GM19023 (cell line): ENCODE measurements at regions not wholly inside any gene's neighbourhood (a gene's known extent, or its start where the extent isn't known, plus 50 kb on each side); places are given as distances from the start of the nearest gene placed in this dataset.

Experiments
- ATAC-seq: cut with Tn5 transposase; IDR thresholded peaks from one replicate; pipeline ENCODE4 v1.9.1; 2021; ENCODE audit warnings: mild to moderate bottlenecking, moderate library complexity; ENCODE audit not compliant: unreplicated experiment

DNA sequence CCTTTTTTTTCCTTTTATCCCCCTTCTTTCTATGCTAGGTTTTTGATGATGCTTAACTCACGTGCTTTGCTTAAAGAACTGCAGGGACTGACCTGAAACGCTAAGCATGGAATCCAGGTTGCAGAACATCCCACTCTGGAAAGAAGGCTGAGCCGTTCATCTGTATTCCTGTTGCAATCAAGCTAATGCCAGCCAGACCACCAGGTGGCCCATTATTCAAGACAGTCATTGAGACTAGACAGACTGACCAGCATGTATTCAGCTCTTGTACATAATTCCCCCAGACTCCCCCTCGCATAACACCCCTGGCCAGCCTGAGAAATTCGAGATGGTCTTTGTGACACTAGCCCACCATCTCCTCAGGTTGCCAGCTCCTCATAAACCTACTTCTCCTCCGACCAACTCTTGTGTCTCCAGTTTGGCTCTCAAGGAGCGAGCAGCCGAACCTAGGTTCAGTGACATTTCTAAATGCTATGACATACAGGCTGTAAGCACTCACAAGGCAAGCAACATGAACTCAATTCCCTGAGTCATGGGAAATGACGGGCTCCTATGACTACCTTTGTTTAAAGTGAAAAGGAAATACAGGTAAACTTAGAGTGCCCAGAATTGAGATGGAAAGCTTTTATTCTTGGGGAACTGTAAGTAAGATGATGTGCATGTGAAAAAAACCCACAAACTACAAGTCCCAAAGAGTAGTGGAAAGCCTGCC is 309.3 kb upstream of the CDYL start:
- no peak for ATAC-seq

DNA sequence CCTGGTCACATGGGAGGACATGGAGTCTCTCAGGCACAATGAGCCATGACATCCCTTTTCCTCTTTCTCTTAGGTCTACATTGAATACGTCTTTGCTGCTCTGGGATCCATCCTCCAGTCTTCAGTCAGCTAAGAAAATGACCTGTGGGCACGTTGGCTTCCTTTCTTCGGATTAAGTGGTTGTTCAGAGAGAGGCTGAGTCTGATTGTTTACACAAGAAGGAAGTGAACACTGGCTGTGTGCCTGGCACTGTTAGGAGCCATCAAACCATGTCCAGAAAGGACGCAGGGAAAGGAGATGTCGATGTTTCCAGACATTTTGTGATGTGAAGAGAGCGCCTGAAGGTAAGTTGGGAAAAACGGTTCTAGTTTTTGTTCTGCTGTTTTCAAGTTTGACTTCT is 309.9 kb upstream of the CDYL start:
- no peak for ATAC-seq

DNA sequence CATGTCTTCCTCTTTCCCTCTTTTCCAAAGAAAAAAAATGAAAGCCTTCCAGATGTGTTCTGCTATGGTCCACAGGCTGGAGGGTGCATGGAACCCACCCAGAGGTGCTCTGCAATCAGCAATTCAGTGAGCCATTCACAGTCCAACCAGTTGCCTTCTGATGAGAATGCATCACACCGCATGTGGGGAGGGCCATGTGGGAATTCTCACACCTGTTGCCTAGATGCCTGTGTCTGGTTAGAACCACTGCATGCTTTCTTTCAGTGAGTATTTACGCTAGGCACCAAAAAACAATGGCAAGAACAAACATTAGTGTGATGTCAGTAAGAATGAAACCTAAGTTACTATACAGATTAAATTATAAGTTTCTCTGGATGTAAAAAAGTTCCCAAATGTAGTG is 311.6 kb upstream of the CDYL start:
- no peak for ATAC-seq

DNA sequence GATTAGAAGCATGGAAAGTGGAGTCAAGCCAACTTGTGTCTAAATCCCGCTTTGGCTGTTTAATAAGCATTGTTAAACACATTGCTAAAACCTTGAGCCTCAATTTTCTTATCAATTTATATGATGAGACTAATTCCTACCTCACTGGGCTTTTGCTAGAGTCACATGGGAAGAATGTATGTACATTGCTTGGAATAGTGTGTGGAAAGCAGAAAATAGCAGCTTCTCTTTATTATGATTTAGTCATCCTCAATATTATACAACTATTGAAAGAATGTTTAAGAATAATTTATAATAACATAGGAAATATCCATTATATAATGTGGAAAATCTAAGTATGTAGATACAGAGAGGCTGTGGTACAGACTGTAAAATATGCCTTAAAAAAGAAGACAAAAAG is 313.0 kb upstream of the CDYL start:
- no peak for ATAC-seq

DNA sequence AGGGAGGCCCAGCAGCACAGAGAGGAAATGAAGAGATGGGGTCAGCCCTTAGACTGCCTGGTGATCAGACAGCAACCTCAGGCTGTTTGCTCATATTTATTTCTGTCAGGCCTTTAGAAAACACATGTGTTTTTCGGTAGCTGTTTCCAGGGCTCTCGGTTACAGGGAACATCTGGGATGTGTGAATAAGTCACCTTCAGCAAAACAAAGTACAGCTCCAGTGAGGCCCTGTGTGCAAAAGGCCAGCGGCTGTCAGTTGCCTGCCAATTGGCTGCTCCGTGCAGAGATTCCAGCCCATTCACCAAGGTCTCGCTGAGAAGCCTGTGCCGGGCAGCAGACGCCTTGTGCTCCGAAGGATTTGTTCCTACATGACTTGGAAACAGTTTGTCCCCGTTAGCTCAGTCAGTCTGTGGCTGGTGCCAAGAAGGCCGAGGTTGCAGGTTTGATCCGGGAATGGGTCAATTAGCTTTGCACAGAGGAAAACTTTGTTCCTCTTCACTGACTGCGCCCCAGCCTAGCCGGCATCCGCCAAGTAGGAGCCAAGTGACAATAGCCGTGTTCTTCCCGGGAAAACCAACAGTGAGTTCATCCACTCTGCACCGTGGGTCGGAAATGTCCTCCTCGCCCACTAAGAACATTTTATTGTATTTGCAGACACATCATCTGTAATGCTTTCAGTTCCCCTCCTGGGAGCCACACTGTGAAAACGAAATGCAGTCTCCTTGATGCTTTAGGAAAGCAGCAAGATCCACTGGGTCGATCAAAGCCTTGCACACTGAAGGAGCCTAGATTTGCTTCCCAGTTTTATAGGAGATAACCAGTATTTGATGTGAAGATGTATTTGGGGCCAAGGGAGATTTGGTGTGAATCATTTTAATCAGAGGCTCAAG is 315.4 kb upstream of the CDYL start:
- no peak for ATAC-seq

DNA sequence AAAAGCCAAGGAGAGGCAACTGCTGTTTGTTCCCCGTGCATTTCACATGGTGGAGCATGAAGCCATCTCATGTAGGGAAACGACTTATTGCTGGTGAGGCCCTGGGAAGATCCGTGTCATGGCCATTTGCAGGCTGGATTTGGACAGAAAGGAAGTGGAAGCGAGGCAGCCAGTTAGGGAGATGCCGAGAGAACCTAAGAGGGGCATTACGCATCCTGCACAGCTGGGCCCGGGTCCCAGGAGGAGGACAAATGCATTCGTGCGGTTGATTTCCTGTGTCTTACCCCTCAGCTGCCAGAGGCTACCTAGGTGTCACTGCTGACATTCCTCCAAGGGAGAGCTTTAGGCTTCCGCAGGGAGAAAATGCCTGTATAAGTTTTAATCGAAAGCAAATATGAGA is 316.2 kb upstream of the CDYL start:
- ATAC-seq: no peak

DNA sequence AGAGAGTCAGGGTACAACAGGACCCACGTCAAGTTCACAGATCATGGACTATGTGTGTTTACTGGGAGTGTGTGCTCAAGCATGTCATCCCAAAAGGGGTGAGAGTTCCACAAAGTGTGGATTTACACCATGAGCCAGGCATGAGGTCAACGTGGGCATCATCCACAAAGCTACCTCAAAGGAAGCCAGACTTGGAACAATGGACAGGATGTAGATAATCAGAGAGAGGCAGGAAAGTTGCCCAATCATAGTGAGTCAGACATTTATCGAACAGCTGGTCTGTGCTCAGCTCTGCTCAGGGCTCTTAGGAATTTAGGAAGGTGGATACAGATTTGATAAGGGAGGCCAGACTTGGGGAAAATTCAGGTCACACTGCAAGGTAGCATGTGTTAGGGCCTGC is 317.2 kb upstream of the CDYL start:
- no peak for ATAC-seq

DNA sequence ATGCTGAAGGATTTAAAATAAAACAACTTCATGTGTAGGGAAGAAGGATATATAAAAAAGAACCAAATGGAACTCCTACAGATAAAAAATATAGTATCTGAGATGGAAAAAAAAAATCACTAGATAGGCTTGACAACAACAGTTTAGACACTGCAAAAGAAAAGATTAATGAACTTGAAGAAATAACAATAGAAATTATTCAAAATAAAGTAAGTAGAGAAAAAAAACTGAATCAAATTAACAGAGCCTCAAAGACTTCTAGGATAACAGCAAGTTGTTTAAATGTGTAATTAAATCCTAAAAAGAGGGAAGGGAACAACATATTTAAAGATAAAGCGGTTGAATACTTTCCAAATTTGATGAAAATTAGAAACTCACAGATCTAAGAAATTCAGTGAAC is 316.3 kb upstream of the ECI2 start:
- ATAC-seq: no peak

DNA sequence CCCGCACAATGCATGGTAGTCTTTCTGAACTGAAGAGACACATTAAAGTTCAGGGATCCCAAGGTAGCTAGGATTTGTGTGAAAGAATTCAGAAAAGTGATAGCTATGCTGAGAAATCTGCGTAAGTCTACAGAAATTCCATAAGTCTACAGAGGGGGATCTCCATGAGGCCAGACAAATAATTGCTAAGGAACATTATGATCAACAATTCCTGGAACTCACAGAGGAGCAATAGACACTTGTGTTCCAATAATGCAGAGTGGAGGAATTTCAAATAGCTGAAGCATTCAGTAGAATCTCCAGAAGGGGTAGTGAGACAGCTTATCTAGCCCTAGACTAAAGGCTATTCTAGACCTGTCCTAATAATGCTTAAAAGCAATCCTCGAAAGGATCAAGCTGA is 315.7 kb upstream of the ECI2 start:
- no peak for ATAC-seq

DNA sequence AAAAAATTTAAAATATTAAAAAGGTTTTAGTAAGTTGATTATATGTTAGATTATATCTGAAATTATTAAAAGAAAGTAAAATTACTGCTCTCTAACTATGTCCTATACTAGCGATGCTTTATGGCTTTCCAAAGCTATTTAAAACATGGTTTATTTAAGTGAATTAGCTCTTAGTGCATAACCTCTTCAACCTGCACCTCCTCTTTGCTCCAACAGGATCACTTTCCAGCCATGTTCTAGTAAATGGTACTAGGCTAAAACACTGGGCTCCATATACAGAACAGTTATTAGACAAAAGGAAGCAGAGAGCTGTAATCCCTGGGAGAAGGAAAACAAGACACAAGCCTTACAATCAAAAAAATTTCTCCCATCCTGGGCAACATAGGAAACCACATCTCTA is 314.9 kb upstream of the ECI2 start:
- ATAC-seq: no peak

DNA sequence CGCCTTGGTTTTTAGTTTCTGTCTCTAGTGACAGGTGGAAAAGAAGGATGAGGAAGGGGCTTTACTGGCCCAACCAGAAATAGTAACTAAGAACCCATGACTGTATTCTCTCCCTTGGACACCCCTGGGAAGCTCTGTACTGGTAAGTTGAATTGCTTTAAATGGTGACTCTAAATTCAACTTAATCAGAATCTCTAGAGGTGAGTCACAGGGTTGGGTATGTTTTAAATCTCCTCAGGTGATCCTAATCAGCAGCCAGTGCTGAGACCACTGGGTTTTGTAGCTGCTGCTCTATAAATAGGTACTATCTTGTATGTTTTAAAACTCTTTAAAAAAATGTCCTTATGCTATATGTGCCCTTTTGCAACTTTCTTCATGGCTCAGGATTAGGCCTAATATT is 314.0 kb upstream of the ECI2 start:
- no peak for ATAC-seq

DNA sequence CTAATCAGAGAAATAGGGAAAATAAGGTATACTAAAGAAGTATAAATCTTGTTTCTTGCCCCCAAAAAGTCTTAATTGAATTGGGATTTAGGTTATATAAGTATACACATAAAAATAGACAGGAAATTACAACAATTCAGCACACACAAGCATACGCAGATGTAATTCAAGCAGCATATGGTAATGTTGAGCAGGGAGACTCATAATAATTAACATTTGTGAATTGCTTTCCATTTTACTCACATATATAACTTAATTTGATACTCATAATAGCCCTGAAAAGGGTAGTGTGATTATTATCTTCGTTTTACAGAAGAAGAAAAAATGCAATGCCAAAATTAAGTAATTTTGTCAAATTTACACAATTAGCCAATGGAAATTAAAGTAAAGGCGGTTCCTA is 313.5 kb upstream of the ECI2 start:
- ATAC-seq: no peak

DNA sequence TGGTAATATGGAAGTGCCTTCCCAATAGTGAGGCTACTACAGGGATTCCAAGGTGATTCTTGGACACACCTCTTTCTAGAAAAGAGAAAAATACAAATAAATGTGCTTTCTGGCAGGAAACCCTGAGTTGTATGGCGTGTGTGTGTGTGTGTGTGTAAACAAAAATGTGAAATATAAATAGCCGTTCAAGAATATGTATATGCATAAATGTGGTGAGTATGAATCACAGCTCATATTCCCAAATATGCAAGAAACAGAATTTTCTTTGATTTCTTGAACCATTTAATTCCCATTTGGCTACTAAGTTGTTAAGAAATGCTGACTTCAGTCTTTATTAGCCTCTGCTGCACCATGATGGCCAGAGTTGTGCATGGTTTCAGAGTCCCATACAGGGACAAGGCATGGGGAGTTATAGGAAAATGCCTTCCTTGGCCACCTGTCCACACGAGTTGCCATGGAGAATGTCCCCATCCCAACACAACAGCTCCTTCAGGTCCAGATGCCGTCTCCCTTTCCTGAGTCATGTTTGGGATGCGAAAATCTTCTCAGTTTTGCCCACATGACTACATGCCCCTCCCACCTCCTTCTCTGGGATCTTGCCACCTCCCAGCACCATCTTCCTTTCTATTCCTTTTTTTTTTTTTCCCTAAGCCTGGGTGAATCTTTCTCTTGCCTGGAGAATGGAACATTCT is 312.4 kb upstream of the ECI2 start:
- ATAC-seq: no peak

DNA sequence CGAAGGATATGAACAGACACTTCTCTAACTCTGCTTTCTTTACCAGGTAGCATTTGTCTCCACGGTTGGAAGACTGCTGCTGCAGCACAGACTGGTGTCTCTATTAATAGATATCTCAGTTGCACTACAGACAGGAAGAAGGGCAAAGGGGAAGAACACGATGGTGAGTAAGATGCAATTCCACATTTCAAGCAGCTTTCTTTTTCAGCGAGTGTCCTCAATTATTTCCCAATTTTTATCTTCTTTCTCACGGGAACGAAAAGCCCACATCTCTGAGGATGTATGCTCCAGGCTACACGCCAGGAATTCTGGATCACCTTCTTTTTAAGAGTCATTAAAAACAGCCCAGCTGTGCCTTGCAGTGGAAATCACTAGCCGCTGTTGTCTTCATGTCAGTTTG is 311.6 kb upstream of the ECI2 start:
- no peak for ATAC-seq

DNA sequence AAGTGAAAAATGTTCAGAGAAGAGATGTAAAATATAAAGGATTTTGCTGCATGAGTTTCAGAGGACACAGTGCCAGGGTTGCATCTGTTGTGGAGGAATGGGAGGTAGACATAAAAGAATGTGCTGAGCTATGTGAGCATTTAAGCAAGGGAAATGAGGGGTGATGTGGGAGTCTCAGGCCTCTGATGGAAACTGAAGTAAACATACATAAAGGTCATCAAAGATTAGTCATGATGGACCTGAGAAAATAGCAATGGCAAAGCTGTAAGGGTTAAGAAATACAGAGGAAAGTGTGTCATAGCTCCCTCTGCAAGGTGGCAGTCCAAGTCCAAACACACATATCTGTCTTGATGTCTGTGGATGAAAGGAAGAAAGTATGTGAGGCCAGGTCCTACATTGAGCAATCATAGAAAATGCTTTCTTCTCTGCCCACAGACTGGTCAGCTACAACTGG is 306.6 kb upstream of the ECI2 start:
- ATAC-seq: no peak

DNA sequence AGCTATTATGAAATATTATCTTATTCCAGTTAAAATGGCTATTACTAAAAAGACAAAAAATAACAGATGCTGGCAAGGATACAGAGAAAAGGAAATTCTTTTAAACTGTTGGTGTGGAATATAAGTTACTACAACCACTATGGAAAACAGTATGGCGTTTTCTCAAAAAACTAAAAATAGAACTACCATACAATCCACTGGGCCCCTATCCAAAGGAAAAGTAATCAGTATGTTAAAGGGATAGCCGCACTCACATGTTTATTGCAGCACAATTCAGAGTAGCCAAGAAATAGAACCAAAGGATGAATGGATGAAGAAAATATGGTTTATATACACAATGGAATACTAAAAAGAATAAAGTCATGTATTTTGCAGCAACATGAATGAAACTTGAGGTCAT is 303.8 kb upstream of the ECI2 start:
- ATAC-seq: no peak

DNA sequence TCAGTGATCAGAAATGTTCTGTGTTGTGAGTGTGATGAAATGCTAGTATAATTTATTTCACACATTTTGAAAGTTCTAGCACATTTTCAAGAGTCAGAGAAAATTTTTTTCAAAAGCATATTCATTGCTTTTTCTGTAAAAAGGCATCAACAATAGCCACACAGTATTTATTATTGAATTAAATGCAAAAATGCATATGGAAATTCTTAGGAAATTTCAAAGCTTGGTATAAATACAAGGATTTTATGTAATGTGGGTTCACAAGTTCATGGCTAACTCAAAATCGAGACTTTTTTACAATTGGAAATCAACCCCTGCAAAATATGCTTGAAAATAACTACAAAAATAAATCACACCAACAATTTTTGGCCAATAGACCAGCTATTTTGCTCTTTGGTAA is 302.0 kb upstream of the ECI2 start:
- no peak for ATAC-seq

DNA sequence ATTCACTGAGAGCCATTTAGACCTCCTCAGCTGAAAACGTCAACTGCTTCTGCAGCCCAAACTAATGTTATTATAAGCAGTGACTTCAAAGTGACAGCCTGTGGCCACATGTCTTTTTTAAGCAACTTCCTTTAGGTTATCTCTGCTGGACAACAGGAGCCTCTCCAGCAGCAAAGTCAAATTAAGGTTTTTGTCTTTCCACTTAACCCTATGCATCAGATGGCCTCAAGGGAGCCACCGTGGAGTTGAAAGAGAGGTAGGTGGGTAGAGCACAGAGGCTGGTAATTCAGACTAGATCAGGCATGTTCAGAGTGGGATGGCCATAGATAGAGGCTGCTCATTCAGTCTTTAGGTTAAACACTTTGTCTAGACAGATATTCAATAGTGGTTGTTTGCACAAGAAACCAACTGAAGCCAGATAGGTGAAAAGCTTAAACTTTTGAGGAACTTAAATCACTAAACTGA is 300.6 kb upstream of the ECI2 start:
- no peak for ATAC-seq

DNA sequence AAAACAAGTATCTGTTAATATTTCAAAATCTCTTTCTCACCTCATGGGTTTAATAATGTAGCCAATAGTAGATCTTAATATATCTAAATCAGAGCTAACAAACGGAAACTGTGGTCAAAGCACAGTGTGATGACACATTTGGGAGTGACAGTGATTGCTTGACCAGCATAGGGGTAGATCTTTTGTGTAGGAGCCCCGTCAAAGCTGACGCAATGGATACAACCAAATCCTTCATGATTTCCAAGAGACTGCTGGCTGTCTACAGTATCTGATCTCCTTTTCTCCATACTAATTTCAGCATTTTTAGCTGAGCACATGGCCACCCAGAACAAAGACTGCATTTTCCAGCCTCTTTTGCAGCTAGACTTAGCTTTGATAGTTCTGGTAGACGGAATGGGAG is 299.3 kb upstream of the ECI2 start:
- no peak for ATAC-seq

DNA sequence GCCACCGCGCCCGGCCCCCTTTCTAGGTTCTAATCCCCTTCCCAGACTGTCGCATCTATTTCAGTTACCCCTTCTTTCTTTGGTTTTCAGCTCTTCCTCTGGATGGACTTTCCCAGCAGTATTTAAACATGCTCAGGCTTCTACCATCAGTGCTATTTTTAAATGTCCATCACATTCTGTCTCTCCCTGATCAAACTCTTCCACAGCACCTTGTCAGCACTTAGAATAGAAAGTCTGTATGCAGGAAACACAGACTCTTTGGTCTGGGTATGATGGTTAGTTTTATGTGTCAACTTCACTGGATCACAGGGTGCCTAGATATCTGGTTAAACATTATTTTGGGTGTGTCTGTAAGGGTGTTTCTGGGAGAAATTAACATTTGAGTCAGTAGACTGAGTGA is 297.8 kb upstream of the ECI2 start:
- ATAC-seq: no peak

DNA sequence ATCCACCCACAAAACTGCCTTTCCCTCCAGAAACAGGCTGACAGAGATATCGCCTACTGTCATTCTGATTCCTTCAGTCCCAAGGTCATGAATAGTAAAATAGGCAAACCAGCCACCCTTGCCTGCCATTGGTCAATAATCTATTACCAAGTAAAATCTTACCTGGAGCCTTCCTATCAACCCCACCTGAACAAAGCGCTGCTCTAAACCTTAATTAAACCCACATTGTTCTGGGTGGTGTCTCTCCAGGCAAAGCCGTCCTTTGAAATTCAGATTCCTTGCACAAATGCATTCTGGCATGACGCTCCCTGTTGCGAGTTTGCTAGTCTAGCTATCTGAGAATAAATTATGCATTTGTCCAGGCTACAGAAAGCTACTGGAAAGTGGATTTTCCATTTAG is 291.6 kb upstream of the ECI2 start:
- no peak for ATAC-seq

DNA sequence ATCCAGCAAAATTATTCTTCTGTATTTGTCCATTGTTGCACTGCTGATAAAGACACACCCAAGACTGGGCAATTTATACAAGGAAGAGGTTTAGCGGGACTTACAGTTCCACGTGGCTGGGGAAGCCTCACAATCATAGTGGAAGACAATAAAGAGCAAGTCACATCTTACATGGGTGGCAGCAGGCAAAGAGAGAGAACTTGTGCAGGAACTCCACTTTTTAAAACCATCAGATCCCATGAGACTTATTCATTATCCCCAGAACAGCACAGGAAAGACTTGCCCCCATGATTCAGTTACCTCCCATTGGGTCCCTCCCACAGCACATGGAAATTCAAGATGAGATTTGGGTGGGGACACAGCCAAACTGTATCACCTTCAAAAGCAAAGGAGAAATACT is 286.5 kb upstream of the ECI2 start:
- ATAC-seq: no peak
